HG03095 (cell line): ENCODE measurements at regions not wholly inside any gene's neighbourhood (a gene's known extent, or its start where the extent isn't known, plus 50 kb on each side); places are given as distances from the start of the nearest gene placed in this dataset.

Experiments used
- ATAC-seq: cut with Tn5 transposase; IDR thresholded peaks from one replicate; pipeline ENCODE4 v1.9.1; 2021; ENCODE audit warnings: moderate library complexity; ENCODE audit not compliant: unreplicated experiment

GRCh38 chr5:119789406-119790117 is 160.2 kb downstream of the FAM170A start:
- ATAC-seq = no peak

- ATAC-seq = no peak
Measured at GRCh38 chr5:119792161-119792799, 162.9 kb downstream of the FAM170A start.

GRCh38 chr5:119795768-119796167 is 166.4 kb downstream of the FAM170A start:
- ATAC-seq = no peak

DNA sequence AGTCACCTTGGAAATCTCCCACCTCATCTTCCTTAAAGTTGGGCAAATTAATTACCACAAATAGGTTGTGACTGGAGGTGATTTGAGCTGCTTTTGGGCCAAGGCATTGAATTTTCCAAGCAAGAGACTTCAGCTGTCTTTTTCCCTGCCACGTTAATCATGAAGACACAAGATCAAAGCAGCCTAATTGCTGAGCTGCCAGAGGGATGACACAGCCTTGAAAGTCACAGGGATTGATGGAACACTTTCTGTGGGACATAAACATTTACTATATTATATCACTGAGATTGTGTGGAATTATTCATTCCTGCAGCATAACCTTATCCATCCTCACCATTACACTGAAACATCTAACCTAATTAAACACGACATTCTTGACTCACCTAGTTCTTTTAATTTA is 172.2 kb downstream of the FAM170A start:
- no peak for ATAC-seq

- ATAC-seq = no peak
Measured at GRCh38 chr5:119808024-119808423, 178.7 kb downstream of the FAM170A start.

DNA sequence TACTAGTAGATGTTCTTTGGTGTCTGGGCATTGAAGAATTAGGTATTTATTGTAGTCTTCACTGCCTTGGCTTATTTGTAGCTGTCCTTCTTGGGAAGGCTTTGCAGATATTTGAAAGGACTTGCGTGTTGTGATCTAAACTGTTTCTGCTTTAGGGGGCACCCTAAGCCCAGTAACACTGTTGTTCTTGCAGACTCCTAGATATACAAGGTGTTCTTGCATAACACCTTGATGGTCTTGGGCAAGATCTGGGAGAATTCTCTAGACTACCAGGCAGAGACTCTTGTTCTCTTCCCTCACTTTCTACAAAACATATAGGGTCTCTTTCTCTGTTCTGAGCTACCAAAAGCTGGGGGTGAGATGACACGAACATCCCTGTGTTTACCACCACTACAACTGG is 179.1 kb downstream of the FAM170A start:
- no peak for ATAC-seq

DNA sequence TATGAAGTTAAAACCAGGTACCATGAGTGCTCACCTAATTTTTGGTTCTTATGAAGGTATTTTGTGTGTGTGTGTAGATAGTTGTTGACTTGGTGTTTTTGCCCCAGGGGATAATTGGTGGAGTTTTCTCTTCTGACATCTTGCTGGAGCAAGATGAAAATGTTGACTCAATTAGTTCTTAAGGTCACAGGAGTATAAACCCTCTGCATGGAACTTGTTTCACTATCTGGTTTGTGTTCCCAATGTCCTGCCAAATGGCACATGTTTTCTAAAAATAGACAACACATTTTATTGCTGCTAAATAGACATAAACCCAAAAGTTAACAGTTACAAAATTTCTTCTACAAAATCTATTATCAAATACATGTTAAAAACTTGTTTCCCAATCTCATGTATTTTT is 180.9 kb downstream of the FAM170A start:
- no peak for ATAC-seq

- ATAC-seq = no peak
Measured at GRCh38 chr5:119811458-119811857, 182.1 kb downstream of the FAM170A start.

GRCh38 chr5:119814655-119815054 is 185.3 kb downstream of the FAM170A start:
- no peak for ATAC-seq

DNA sequence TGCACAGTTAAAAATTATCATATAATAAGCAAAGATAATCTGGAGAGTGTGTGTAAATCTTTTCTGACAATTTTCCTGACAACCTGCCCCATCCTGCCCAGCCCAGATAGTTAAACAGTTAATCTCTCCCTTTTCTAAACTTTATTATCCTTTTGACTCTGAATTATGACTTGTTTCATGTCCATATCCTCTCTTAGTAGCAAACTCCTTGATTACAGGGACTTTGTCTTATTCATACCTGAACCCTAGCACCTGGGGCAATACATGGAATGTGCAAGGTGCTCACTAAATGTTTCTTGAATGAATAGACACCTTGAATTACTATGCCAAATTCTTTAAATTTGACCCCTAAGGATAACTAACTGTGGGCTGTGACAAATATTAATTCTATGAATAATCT is 186.7 kb downstream of the FAM170A start:
- ATAC-seq = no peak

- ATAC-seq = no peak
Measured at GRCh38 chr5:119820016-119820415, 190.7 kb downstream of the FAM170A start.

DNA sequence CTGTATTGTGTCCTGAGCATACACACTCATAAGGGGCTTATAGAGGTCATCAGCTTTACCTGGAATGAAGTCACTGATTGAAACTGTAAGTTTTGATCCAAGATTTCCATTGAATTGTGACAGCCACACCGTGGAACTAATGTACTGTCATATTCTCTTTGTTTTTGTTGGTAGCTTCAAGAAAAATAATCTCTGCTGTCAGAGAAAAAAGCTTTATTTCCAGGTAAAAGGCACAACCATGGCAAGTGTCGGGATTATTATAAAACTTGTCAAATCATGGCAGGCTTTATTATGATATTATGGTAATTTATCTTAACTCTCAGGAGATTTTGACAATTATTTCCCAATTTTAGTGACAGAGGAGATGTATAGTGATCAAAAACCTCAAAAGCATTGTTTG is 191.2 kb downstream of the FAM170A start:
- ATAC-seq = no peak

- ATAC-seq = no peak
Measured at GRCh38 chr5:119828541-119828940, 199.2 kb downstream of the FAM170A start.

DNA sequence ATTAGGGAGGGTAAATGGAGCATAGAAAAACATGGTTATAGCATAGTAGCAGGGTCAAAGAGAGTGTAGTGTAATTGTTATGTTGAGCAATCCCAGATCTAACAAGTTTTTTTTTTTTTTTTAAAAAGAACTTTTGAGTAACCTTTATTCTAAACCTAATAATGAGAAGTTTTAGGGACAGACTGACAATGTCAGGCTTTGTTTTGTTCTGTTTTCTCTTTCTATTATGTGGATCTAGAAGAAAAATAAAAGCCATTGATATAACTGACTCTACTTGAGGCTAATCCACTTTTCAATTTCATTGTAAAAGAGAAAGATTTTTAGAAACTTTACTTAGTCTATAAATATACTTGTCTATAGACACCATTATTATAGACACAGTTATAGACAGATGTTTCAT is 200.0 kb downstream of the FAM170A start:
- ATAC-seq = no peak

DNA sequence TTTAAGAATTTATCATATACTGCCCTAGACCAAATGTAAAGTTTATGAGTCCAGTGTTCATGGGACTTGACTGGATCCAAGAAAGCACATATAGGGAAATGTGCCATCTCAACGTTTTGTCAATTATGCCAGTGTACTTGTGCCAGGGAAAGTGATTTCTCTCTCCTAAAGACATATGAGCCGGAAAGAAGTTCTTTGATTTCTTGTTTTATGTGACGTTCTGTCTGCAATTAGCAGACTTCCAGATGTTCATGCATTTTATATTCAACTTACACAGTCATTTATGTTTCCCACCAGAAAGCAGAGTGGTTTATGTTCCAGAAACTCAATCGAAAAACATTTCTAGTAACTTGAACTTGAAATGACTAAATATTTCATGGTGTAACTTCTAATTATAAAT is 203.8 kb downstream of the FAM170A start:
- no peak for ATAC-seq

DNA sequence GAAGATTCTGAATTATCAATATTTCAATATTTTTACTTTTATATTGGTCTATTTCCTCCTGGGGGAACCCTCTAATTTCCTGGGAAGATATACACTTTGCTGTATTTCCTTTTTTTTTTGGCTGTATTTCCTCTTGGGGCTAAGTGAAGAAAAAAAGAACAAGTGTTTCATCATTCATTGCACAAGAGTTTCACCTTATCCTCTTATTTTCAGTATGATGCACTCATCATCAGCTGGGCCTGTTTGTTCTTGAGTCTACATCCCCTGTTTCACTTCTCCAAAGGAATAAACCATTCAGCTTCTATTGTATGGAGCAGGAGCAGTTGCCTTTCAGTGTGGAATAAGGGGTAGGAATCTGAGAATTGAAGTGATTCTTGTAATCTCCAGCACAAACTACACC is 210.8 kb downstream of the FAM170A start:
- no peak for ATAC-seq

DNA sequence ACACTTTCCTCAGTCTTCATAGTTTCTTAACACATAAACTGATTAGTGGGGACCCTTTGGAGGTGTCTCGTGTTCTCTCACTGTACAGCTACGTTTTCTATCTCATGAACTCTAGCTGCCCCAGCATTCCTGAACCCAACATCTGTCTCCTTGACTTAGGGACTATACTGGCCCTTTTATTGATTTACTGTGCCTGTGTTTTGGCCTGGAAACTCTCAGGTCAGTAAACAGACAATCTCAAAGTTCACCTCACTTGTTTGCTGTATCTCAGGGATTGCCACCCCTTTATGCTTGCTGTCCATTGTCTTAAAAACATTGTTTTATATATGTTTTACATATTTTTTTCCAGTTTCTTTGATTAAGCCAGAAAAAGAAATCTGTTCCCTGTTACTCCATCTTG is 222.8 kb downstream of the FAM170A start:
- no peak for ATAC-seq

DNA sequence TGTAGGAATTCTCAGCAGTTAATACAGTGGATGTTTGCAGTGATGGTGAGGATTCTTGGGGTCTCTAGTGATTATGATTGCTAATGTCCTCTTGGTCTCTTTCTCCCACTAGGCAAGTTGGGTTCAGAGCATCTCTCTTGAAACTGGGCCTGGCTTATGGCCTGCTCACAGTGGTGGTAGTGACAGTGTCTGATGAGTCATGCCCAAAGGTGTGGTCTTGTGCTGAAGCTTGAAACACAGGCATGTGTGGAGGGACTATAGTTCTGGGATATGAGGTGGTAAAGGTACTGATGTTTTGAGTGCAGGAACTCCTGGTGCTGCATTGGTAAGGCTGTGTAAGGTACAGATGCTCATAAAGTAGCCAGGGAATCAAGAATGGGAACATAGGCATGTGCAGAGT is 231.1 kb downstream of the FAM170A start:
- no peak for ATAC-seq

DNA sequence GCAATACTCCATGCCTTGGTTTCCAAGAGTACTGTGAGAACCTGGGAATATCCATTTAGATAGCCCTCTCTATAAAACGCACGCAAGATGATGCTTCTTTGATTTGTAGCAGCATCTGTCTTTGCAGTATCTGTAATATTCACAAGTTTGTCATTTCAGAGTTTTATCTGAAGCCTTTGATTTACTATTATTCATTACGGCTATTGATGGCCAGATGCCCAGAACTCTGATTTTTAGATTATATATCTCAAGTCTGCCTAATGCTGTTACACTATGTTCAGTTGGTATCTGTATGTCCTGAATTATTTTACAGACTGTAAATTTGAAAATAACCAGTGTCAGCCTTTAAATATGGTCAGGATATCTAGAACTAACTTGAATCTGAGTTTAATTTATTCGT is 233.3 kb downstream of the FAM170A start:
- no peak for ATAC-seq

GRCh38 chr5:119864286-119864685 is 234.9 kb downstream of the FAM170A start:
- no peak for ATAC-seq

GRCh38 chr5:119873611-119874010 is 244.3 kb downstream of the FAM170A start:
- no peak for ATAC-seq

- ATAC-seq = no peak
Measured at GRCh38 chr5:119876522-119876921, 247.2 kb downstream of the FAM170A start.

GRCh38 chr5:119878712-119879111 is 249.4 kb downstream of the FAM170A start:
- no peak for ATAC-seq
